SK-N-SH (cell line): ENCODE measurements at regions not wholly inside any gene's neighbourhood (a gene's known extent, or its start where the extent isn't known, plus 50 kb on each side); places are given as distances from the start of the nearest gene placed in this dataset.

Experiments used
- CTCF ChIA-PET: fragments of 300-600, 350-600 bp; formaldehyde crosslinking; extraction: SDS; loops from one replicate; lab custom pipeline; 2021; lab: Yijun Ruan, JAX
- POLR2A ChIA-PET: fragments of 350-600 bp; sonication (Branson Sonifier 250); formaldehyde crosslinking; extraction: SDS; loops from one replicate; lab custom pipeline; 2020; ENCODE audit warnings: antibody characterized with exemption, inconsistent platforms; lab: Yijun Ruan, JAX
- DNase-seq: peaks from one replicate; pipeline ENCODE4 v3.0.0; 2012
- H2AFZ ChIP-seq: fragments of 200-600 bp; sonication (generic); 2 replicates; pipeline ENCODE4 v1.8.1; 2016; ENCODE audit warnings: antibody characterized with exemption, mild to moderate bottlenecking, low read depth
- H3F3A ChIP-seq: fragments of 200-600 bp; sonication (generic); replicated peaks from 2 replicates; pipeline ENCODE3; 2016; ENCODE audit warnings: antibody characterized with exemption, mild to moderate bottlenecking; ENCODE audit not compliant: insufficient read depth
- H3K27ac ChIP-seq, 2 experiments: fragments of 200-500 bp in 1 of 2; fragments of 200-600 bp in 1 of 2; sonication (Bioruptor generic) in 1 of 2; sonication (generic), shearing (Covaris generic) in 1 of 2; 2 replicates each; pipeline versions ENCODE4 v1.5.1 to v1.6.1; 2014 to 2016; ENCODE audit warnings: low read depth in 2 of 2, inconsistent platforms in 1 of 2, low read length in 1 of 2, mild to moderate bottlenecking in 1 of 2, mixed read lengths in 1 of 2
- H3K27me3 ChIP-seq: fragments of 200-600 bp; sonication (generic), shearing (Covaris generic); 2 replicates; pipeline ENCODE4 v1.6.1; 2016; ENCODE audit warnings: mixed run types; ENCODE audit not compliant: insufficient read depth
- H3K36me3 ChIP-seq, 2 experiments: fragments of 200-500 bp in 1 of 2; fragments of 200-600 bp in 1 of 2; sonication (Bioruptor generic) in 1 of 2; sonication (generic) in 1 of 2; replicated peaks in 1 of 2; 2 replicates each; pipeline versions ENCODE3 to v1.5.1; 2014 to 2016; ENCODE audit warnings: low read length in 1 of 2, mild to moderate bottlenecking in 1 of 2; ENCODE audit not compliant: insufficient read depth in 2 of 2, control insufficient read depth in 1 of 2
- H3K4me1 ChIP-seq, 2 experiments: fragments of 200-500 bp in 1 of 2; fragments of 200-600 bp in 1 of 2; sonication (Bioruptor generic) in 1 of 2; sonication (generic), shearing (Covaris generic) in 1 of 2; 2 replicates each; pipeline versions ENCODE4 v1.5.1 to v1.6.1; 2014 to 2016; ENCODE audit warnings: low read depth in 1 of 2, low read length in 1 of 2, mixed run types in 1 of 2; ENCODE audit not compliant: insufficient read depth in 2 of 2, control insufficient read depth in 1 of 2
- H3K4me2 ChIP-seq: fragments of 200-600 bp; sonication (generic), shearing (Covaris generic); 2 replicates; pipeline ENCODE4 v1.6.1; 2017; ENCODE audit warnings: mixed run types
- H3K4me3 ChIP-seq, 2 experiments: fragments of 200-500 bp in 1 of 2; fragments of 200-600 bp in 1 of 2; sonication (Bioruptor generic) in 1 of 2; sonication (generic), shearing (Covaris generic) in 1 of 2; 2 replicates each; pipeline versions ENCODE4 v1.5.1 to v1.8.1; 2014 to 2016; ENCODE audit warnings: low read depth in 2 of 2, inconsistent platforms in 1 of 2, low read length in 1 of 2, mild to moderate bottlenecking in 1 of 2, mixed read lengths in 1 of 2, moderate library complexity in 1 of 2
- H3K79me2 ChIP-seq: fragments of 200-600 bp; sonication (generic); 2 replicates; pipeline ENCODE4 v1.8.1; 2017; ENCODE audit warnings: mild to moderate bottlenecking; ENCODE audit not compliant: insufficient read depth
- H3K9ac ChIP-seq: fragments of 200-600 bp; sonication (generic); 2 replicates; pipeline ENCODE4 v1.6.1; 2017; ENCODE audit warnings: mixed run types
- H3K9me2 ChIP-seq: fragments of 200-600 bp; sonication (generic); 2 replicates; pipeline ENCODE4 v1.6.1; 2017; ENCODE audit warnings: mixed run types
- H3K9me3 ChIP-seq: fragments of 200-600 bp; sonication (generic); 2 replicates; pipeline ENCODE4 v1.6.1; 2017; ENCODE audit warnings: mixed run types, mild to moderate bottlenecking, moderate library complexity
- H4K20me1 ChIP-seq: fragments of 200-600 bp; sonication (generic); 2 replicates; pipeline ENCODE4 v1.6.1; 2017; ENCODE audit warnings: mild to moderate bottlenecking, mixed run types; ENCODE audit not compliant: insufficient read depth
- ELF1 ChIP-seq: IDR thresholded peaks from 2 replicates; pipeline ENCODE4 v1.4.0; 2012
- EZH2phosphoT487 ChIP-seq: fragments of 200-600 bp; sonication (generic); IDR thresholded peaks from 2 replicates; pipeline ENCODE4 v1.6.1; 2017; ENCODE audit warnings: low read depth, mixed run types, mild to moderate bottlenecking, antibody characterized with exemption, moderate library complexity, borderline replicate concordance
- FOSL2 ChIP-seq: IDR thresholded peaks from 2 replicates; pipeline ENCODE4 v1.4.0; 2012; ENCODE audit warnings: low read depth, mild to moderate bottlenecking, moderate library complexity, borderline replicate concordance
- FOXM1 ChIP-seq: IDR thresholded peaks from 2 replicates; pipeline ENCODE4 v1.4.0; 2012; ENCODE audit warnings: low read depth, mild to moderate bottlenecking
- MXI1 ChIP-seq: IDR thresholded peaks from 2 replicates; pipeline ENCODE4 v1.6.1; 2012; ENCODE audit warnings: mild to moderate bottlenecking, low read depth, low read length, improper control_type of control experiment
- NFIC ChIP-seq: IDR thresholded peaks from 2 replicates; pipeline ENCODE4 v1.4.0; 2012; ENCODE audit warnings: borderline replicate concordance
- TCF12 ChIP-seq: IDR thresholded peaks from 2 replicates; pipeline ENCODE4 v1.4.0; 2012
- TEAD4 ChIP-seq: IDR thresholded peaks from 2 replicates; pipeline ENCODE4 v1.4.0; 2012; ENCODE audit warnings: mild to moderate bottlenecking, borderline replicate concordance; ENCODE audit not compliant: insufficient read depth
- YY1 ChIP-seq: IDR thresholded peaks from 2 replicates; pipeline ENCODE4 v1.4.0; 2012; ENCODE audit warnings: low read depth, mild to moderate bottlenecking
- WGBS: methylation state at CpG from one replicate; pipeline ENCODE4 v1.1.6; 2017; ENCODE audit warnings: low lambda C conversion rate; 5-methylcytosine and 5-hydroxymethylcytosine counted together
- TF ChIP-seq, protein P1 (sequence below): fragments of 200-600 bp; sonication (generic); IDR thresholded peaks from 2 replicates; pipeline ENCODE4 v1.6.1; 2017; ENCODE audit warnings: antibody characterized with exemption, mild to moderate bottlenecking, moderate library complexity
- TF ChIP-seq, protein P2 (sequence below): IDR thresholded peaks from 2 replicates; pipeline ENCODE4 v1.6.1; 2012; ENCODE audit warnings: mild to moderate bottlenecking, low read depth, low read length, moderate library complexity
- TF ChIP-seq, protein P3 (sequence below): IDR thresholded peaks from 2 replicates; pipeline ENCODE4 v1.4.0; 2012; ENCODE audit warnings: low read depth

DNA sequence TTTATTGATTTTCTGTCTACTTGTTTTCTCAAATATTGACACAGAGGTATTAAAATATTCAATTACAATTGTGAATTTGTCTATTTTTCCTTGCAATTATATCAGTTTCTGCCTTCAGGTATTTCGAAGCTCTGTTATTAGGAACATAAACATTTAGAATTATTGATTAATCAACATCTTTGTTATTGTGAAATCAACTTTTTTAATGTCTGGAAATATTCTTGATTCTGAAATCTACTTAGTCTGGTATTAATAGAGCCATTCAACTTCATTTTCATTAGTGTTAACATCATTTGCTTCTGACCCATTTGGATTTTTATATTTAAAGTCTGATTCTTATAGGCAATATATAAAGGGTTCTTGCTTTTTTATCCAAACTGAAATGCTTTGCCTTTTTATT lies 69.8 kb upstream of the CALN1 start:
- ChIA-PET CTCF (interaction anchor here (2.4 kb wide), 1 partner anchor 12 kb away, joined by 15 read pairs; no protein-coding TSS in a partner anchor), POLR2A (no interaction called here)
- WGBS, result 1% methylated on average over 1 of the region's 1 CpG
- Histone ChIP-seq H3K9ac (no peak overlapping the region), H3F3A (no peaks in the 10 kb centered on the region), H3K79me2 (no peaks in the 10 kb centered on the region), H2AFZ (no peak overlapping the region), H3K36me3 (no peaks in the 10 kb centered on the region), H3K4me2 (no peak overlapping the region), H4K20me1 (no peaks in the 10 kb centered on the region), H3K4me3 (no peak overlapping the region), H3K27ac (no peak overlapping the region), H3K9me3 (no peaks in the 10 kb centered on the region), H3K4me1 (no peaks in the 10 kb centered on the region), H3K9me2 (no peaks in the 10 kb centered on the region), H3K27me3 (no peaks in the 10 kb centered on the region)
- TF ChIP-seq NFIC (no peak), YY1 (no peak), TEAD4 (no peak), FOSL2 (no peak)
- TF ChIP-seq, protein P1, sequence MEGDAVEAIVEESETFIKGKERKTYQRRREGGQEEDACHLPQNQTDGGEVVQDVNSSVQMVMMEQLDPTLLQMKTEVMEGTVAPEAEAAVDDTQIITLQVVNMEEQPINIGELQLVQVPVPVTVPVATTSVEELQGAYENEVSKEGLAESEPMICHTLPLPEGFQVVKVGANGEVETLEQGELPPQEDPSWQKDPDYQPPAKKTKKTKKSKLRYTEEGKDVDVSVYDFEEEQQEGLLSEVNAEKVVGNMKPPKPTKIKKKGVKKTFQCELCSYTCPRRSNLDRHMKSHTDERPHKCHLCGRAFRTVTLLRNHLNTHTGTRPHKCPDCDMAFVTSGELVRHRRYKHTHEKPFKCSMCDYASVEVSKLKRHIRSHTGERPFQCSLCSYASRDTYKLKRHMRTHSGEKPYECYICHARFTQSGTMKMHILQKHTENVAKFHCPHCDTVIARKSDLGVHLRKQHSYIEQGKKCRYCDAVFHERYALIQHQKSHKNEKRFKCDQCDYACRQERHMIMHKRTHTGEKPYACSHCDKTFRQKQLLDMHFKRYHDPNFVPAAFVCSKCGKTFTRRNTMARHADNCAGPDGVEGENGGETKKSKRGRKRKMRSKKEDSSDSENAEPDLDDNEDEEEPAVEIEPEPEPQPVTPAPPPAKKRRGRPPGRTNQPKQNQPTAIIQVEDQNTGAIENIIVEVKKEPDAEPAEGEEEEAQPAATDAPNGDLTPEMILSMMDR, result no peak
- TF ChIP-seq, protein P2, sequence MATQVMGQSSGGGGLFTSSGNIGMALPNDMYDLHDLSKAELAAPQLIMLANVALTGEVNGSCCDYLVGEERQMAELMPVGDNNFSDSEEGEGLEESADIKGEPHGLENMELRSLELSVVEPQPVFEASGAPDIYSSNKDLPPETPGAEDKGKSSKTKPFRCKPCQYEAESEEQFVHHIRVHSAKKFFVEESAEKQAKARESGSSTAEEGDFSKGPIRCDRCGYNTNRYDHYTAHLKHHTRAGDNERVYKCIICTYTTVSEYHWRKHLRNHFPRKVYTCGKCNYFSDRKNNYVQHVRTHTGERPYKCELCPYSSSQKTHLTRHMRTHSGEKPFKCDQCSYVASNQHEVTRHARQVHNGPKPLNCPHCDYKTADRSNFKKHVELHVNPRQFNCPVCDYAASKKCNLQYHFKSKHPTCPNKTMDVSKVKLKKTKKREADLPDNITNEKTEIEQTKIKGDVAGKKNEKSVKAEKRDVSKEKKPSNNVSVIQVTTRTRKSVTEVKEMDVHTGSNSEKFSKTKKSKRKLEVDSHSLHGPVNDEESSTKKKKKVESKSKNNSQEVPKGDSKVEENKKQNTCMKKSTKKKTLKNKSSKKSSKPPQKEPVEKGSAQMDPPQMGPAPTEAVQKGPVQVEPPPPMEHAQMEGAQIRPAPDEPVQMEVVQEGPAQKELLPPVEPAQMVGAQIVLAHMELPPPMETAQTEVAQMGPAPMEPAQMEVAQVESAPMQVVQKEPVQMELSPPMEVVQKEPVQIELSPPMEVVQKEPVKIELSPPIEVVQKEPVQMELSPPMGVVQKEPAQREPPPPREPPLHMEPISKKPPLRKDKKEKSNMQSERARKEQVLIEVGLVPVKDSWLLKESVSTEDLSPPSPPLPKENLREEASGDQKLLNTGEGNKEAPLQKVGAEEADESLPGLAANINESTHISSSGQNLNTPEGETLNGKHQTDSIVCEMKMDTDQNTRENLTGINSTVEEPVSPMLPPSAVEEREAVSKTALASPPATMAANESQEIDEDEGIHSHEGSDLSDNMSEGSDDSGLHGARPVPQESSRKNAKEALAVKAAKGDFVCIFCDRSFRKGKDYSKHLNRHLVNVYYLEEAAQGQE, result no peak
- TF ChIP-seq, protein P3, sequence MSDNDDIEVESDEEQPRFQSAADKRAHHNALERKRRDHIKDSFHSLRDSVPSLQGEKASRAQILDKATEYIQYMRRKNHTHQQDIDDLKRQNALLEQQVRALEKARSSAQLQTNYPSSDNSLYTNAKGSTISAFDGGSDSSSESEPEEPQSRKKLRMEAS, result no peak
- no peak for DNase-seq

DNA sequence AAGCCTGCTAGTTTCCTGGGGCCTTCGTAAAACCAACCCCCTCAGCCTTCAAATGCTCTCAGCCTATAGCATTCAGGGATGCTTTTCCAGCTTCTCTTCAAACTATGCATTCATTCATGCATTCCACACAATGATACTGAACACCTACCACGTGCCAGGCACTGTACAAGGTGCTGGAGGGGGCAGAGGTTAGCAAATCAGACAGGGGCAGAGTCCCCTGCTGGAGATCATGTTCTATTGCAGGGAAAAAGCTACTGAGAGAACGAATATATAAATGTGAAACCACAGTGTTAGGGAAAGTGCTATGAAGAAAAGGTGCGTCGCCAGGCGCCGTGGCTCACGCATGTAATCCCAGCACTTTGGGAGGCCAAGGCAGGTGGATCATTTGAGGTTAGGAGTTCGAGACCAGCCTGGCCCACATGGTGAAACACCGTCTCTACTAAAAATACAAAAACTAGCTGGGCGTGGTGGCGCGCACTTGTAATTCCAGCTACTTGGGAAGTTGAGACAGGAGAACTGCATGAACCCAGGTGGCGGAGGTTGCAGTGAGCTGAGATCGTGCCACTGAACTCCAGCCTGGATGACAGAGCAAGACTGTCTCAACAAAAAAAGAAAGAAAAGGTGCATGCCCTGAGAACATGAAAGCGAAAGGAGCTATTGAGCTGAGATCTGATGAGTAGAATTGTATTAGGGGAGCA lies 64.6 kb upstream of the CALN1 start:
- no peak overlapping the region for H3K4me2 ChIP-seq
- DNase-seq, result no peak
- no peaks in the 10 kb centered on the region; the same call in 1 of the 2 replicates for H3K27me3 ChIP-seq
- TF ChIP-seq TEAD4 (no peak), EZH2phosphoT487 (no peak), FOXM1 (no peak), ELF1 (no peak), NFIC (no peak), TCF12 (no peak), MXI1 (no peak)
- H3K27ac ChIP-seq, result no peak overlapping the region
- ChIA-PET POLR2A (no interaction called here), CTCF (interaction anchor here (0.5 to 4.0 kb wide), 3 partner anchors 16 to 1131 kb away, joined by 3 to 21 read pairs (median 3); no protein-coding TSS in a partner anchor)
- no peaks in the 10 kb centered on the region for H4K20me1 ChIP-seq
- H3K4me3 ChIP-seq, result no peak overlapping the region
- H3K4me1 ChIP-seq, result no peaks in the 10 kb centered on the region
- no peaks in the 10 kb centered on the region for H3K79me2 ChIP-seq
- 67% methylated on average over 15 of the region's 16 CpGs for WGBS
- no peaks in the 10 kb centered on the region for H3K9me2 ChIP-seq
- no peaks in the 10 kb centered on the region for H3K36me3 ChIP-seq
- no peak overlapping the region for H3K9ac ChIP-seq
- H3F3A ChIP-seq, result no peaks in the 10 kb centered on the region
- H2AFZ ChIP-seq, result no peak overlapping the region
- no peaks in the 10 kb centered on the region for H3K9me3 ChIP-seq
